ENCODE measurements at regions not wholly inside any gene's neighbourhood (a gene's known extent, or its start where the extent isn't known, plus 50 kb on each side); places are given as distances from the start of the nearest gene placed in this dataset.

GRCh38 chr4:17316566-17316965 is 195.3 kb downstream of the QDPR start:
- TF ChIP-seq CTCF (IDR thresholded peaks at IDR 0.05) (no peak), POLR2A (IDR thresholded peaks at IDR 0.05) (no peak)
